Gastroesophageal sphincter (tissue), 3 donors: ENCODE measurements at regions not wholly inside any gene's neighbourhood (a gene's known extent, or its start where the extent isn't known, plus 50 kb on each side); places are given as distances from the start of the nearest gene placed in this dataset.

Experiments
- EP300 ChIP-seq: sonication (generic); formaldehyde crosslinking; IDR thresholded peaks from one replicate; pipeline ENCODE4 v1.6.1; 2017; ENCODE audit warnings: antibody characterized with exemption, mild to moderate bottlenecking
- POLR2A ChIP-seq, 2 donors: fragments of 450-650 bp; IDR thresholded peaks; one replicate each; pipeline ENCODE4 v1.6.1; 2017; ENCODE audit warnings: antibody characterized with exemption in 2 of 2, mild to moderate bottlenecking in 2 of 2, moderate library complexity in 1 of 2
- POLR2AphosphoS5 ChIP-seq: sonication (generic); formaldehyde crosslinking; IDR thresholded peaks from one replicate; pipeline ENCODE4 v1.6.1; 2017; ENCODE audit warnings: antibody characterized with exemption
- TF ChIP-seq, protein P1 (sequence below), 4 experiments: fragments of 200-600 bp in 2 of 4; fragments of 450-650 bp in 2 of 4; sonication (generic) in 1 of 4; IDR thresholded peaks; one replicate each; pipeline ENCODE4 v1.5.1; 2017 to 2019; ENCODE audit warnings: antibody characterized with exemption in 4 of 4, mild to moderate bottlenecking in 2 of 4, moderate library complexity in 2 of 4

DNA sequence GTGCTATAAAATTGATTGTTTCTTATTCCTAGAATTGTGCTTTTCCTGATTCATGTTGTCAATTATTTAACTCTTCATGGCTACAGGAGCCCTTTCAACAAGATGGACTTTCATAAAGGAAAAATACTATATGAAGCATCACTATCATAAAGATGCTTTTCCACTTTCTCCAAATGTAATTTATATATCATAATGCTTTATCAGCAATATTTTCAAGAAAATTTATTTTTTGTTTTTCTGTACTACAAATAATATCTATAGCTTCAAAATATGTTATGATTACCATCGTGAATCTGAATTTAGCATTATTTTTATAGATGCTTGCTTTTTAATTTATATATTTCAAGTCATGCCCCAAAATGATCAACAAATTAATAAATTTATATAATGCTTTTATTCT, 873.5 kb upstream of the LRFN5 start:
- TF ChIP-seq, protein P1, sequence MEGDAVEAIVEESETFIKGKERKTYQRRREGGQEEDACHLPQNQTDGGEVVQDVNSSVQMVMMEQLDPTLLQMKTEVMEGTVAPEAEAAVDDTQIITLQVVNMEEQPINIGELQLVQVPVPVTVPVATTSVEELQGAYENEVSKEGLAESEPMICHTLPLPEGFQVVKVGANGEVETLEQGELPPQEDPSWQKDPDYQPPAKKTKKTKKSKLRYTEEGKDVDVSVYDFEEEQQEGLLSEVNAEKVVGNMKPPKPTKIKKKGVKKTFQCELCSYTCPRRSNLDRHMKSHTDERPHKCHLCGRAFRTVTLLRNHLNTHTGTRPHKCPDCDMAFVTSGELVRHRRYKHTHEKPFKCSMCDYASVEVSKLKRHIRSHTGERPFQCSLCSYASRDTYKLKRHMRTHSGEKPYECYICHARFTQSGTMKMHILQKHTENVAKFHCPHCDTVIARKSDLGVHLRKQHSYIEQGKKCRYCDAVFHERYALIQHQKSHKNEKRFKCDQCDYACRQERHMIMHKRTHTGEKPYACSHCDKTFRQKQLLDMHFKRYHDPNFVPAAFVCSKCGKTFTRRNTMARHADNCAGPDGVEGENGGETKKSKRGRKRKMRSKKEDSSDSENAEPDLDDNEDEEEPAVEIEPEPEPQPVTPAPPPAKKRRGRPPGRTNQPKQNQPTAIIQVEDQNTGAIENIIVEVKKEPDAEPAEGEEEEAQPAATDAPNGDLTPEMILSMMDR (IDR thresholded peaks at IDR 0.05) = no peak
- TF ChIP-seq POLR2A (IDR thresholded peaks at IDR 0.05) (no peak), POLR2AphosphoS5 (no peak), EP300 (no peak)
